ENCODE measurements at regions not wholly inside any gene's neighbourhood (a gene's known extent, or its start where the extent isn't known, plus 50 kb on each side); places are given as distances from the start of the nearest gene placed in this dataset.
A peak's percentile ranks its signal among the peaks of the same experiment; 100 is the strongest.

- DNase-seq (ENCODE audit: low read depth, low spot score) = no peak
These were observed 535.1 kb downstream of the UTRN start for GRCh38 chr6:144820270-144820669.

DNA sequence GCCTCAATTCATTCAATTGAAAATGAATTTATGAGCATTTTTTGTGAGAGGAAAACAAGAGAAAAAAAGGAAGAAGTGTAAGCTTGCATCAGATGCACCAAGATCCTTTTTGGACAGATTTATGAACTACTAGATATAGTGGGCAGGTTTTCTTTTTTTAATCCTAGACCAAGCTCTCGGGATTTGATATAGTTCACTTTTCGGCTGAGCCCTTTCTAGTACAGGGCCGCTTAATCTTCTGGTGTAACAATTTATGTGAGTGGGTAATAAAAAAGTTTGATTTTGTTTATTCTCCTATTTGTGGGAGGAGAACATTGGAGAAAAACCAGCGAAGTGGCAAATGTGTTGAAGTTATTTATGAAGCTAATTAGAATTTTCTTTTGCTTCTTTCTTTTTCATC, 538.0 kb downstream of the UTRN start:
- DNase-seq (ENCODE audit: low read depth, low spot score) = no peak

DNA sequence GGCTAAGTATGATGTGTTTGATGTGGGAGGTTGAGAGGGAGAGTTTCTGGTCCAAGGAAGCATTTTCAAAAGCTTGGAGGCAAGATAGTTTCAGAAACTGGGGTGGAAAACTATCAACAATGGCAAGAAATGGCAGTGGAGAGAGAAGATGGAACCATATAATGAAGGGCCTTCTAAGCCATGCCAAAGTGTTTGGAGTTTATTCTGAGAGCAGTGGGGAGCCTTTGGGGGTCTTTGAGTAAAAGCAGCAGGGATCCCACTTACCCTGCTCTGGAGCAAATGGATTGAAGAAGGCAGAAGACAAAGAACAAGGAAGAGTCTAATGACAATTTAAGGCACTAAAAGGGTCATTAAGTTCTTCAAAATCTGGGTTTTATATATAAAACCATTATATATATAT, 538.9 kb downstream of the UTRN start:
- no peak for DNase-seq (ENCODE audit: low read depth, low spot score)

GRCh38 chr6:144834426-144835038, 549.4 kb downstream of the UTRN start:
- DNase-seq (ENCODE audit: low read depth, low spot score) = no peak

DNA sequence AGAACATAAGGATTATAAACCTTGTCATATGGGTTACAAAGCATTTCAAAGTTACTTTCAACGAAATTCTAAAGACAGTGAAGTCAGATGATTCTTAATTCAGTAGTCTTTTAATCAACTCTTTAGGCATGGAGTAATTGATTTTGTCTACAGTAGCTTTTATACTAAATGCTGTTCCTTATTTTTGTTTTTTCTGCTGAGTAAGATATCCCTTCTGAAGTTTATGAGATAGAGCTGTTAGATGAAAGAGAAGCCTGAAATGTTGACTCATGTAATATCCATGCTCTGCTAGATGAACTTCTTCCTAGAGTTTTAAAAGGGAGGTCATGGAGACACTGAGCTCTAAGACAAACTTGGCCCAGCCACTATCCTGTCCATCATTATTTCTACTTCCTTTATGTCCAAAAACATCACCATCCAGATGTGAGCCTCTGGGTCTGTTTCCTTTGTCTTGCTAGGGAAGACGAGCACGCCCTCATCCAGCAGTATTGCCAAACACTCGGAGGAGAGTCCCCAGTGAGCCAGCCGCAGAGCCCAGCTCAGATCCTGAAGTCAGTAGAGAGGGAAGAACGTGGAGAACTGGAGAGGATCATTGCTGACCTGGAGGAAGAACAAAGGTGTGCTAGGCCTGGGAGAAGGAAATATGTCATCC, 550.3 kb downstream of the UTRN start:
- no peak for DNase-seq (ENCODE audit: low read depth, low spot score)

DNA sequence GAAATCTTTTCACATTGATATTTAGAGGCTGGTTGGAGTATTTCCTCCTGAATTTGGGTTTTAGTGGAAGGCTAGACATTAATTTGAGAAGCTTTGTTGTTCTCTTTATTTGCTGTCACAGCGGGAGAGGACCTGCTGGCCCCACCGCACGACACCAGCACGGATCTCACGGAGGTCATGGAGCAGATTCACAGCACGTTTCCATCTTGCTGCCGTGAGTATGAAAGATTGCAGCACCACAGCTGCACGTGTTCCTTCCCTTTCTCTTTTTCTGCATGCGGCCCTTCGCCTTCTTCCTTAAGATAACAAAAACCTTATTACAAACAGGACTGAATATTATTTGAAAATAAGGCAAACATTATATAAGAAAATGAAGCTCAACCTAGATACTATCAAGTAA, 555.5 kb downstream of the UTRN start:
- no peak for DNase-seq (ENCODE audit: low read depth, low spot score)

DNA sequence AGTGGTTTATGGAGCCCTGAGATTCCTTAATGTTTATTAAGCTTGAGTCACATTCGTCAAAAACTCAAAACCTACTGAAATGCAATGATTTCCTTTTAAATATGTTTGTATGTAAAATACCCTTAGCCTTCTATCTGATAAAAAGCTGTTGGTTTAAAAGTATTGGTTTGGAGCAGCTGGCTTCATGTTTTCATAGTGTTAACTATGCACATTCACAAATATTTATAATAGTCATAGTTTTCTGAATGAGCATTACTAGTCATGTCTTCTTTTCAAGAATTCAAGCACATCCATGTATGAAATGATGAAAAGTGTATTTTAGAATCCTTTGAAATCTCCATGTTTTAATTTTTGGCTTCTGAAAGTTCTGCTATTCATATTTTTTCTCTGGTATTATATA, 558.6 kb downstream of the UTRN start:
- no peak for DNase-seq (ENCODE audit: low read depth, low spot score)

DNA sequence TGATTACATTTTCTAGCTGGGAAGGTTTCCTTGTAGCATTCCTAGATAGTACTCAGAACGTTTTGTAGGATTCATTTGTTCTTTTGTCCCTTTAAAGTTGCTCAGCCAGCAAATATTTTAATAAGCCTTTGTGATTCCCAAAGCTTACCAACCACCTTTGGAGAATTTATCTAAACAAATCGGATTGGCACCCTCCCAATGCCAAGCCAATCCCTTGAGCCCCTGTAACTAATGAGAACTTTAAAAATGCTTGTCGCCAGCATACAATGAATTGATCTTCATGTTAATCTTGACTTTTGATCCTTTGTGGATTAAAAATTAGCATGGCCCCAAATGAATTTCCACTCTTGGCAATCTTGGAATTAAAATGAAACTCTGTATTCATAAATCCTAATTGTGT, 559.5 kb downstream of the UTRN start:
- peak; percentile 15 for DNase-seq (ENCODE audit: low read depth, low spot score)

- no peak for DNase-seq (ENCODE audit: low read depth, low spot score)
These were observed 560.1 kb downstream of the UTRN start for GRCh38 chr6:144845186-144845585.

DNA sequence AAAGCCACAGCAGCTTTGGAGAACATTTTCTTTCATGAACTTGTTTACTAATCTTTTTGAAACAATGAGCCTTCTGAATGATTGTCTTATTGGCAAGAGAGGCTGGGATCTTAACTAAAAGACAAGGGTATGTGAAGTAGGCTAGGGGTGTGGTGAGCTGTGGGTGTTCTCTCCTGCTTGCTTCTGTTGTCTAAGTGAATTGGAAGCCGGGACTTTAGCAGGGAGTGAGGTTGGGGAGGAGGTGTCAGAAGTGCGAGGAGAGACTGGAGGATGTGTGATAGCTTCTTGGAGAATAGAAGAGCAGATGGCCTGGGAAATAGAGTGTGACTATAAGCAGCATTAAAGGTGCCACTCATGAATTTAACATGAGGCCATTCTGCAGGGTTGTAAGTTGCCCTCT, 562.8 kb downstream of the UTRN start:
- DNase-seq (ENCODE audit: low read depth, low spot score) = no peak

DNA sequence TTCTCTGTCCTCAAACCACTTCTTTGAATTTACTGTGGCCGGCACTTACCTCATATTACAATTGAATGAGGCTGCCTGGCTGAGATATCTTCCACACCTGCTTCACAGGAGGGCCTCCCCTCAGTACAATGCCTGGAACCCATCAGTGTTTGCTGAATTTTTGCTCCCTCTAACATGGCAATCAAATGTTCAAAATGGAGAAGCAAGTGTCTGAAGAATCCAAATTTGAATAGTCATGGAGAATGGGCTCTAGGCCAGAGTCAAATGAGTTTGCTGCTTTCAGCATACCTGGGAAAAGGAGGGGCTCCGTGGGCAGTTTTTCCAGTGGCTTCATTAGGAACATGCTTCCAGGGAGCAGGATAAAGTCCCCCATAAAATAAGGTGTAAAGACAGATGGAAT, 564.8 kb downstream of the UTRN start:
- no peak for DNase-seq (ENCODE audit: low read depth, low spot score)

- no peak for DNase-seq (ENCODE audit: low read depth, low spot score)
These were observed 568.5 kb downstream of the UTRN start for GRCh38 chr6:144853603-144854002.

- DNase-seq (ENCODE audit: low read depth, low spot score) = no peak
These were observed 569.5 kb downstream of the UTRN start for GRCh38 chr6:144854654-144855053.

DNA sequence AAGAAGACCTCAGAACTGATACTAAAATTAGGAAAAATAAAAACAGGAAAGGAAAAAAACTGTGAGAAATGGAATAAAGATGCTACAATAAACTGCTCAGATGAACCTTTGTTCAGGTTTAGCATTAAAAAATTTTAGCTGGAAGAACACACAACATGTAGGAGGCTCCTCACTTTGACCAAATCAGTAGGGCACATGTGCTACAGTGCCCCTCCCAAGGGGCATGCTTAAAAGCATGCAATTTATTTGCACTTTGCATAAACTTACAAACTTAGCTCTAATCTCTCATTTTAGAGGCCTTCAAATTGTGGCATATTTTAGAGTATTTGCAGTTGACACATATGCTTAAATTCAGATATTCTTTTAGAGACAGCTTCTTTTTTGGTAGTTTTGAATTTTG, 570.2 kb downstream of the UTRN start:
- DNase-seq (ENCODE audit: low read depth, low spot score) = no peak

DNA sequence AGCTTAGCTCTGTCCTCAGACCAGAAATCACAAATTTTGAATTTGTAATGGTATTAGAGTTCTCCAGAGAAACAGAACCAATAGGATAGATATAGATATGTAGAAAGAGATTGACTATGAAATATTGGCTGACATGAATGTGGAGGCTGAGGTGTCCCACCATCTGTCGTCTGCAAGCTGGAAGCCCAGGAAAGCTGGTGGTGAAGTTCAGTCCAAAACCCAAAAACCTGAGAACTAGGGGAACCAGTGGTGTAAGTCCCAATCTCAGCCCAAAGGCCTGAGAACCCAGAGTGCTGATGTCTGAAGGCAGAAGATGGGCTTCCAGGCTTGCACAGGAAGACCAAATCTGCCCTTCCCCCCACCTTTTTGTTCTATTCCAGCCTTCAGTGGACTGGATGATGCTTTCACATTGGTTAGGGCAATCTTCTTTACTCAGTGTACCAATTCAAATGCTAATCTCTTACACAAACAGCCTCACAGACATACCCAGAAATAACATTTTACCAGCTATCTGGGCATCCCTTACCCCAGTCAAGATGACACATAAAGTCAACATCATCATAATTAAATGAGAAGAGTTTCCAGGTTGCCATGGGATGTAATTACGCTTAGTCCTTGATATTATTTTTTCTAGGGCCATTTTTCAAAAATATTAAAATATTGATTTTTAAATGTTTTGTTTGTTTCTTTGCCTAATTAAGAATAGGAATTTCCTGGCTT, 570.8 kb downstream of the UTRN start:
- no peak for DNase-seq (ENCODE audit: low read depth, low spot score)

- DNase-seq (ENCODE audit: low read depth, low spot score) = no peak
These were observed 571.5 kb downstream of the UTRN start for GRCh38 chr6:144856622-144857021.

DNA sequence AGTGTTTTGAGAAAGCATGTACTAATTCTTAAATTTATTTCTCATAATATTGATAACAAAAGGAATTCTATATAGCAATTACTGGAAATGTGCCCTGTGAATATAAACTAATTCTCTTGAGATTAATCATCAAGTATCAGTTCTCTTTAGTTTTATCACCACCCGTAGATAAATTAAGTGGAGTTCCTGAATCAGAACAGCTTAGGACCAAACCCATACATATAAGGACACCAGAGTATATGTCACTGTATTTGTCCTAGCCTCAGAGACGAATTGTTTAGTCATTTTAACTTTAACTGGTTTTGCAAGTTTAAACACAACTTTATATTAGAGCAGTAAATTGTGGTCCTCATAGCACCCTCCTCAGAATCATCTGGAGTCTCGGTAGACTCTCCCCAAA, 572.0 kb downstream of the UTRN start:
- no peak for DNase-seq (ENCODE audit: low read depth, low spot score)

DNA sequence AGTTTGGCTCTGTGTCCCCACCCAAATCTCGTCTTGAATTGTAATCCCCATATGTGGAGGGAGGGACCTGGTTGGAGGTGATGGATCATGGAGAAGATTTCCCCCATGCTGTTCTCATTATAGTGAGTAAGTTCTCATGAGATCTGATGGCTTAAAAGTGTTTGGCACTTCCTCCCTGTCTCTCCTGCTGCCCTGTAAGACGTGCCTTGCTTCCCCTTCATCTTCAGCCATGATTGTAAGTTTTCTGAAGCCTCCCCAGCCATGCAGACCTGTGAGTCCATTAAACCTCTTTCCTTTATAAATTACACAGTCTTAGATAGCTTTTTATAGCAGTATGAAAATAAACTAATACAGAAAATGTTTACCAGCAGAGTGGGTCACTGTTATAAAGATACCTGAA, 577.6 kb downstream of the UTRN start:
- no peak for DNase-seq (ENCODE audit: low read depth, low spot score)

DNA sequence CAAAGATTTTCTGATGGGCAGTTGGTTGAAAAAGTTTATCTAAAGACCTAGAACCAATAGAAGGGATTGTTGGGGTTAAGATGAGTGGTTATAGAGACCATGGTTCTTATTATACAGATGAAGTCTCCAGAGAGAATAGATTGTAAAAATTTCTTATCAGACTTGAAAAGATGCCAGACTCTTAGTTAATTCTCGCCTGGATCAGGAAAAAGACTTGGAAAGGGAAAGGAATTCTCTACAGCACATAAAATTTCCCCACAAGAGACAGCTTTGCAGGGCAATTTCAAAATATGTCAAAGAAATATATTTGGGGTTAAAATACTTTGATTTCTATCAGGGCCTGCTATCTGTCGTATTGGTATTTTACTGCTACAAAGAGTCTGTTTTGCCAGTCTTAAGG, 582.6 kb downstream of the UTRN start:
- no peak for DNase-seq (ENCODE audit: low read depth, low spot score)

DNA sequence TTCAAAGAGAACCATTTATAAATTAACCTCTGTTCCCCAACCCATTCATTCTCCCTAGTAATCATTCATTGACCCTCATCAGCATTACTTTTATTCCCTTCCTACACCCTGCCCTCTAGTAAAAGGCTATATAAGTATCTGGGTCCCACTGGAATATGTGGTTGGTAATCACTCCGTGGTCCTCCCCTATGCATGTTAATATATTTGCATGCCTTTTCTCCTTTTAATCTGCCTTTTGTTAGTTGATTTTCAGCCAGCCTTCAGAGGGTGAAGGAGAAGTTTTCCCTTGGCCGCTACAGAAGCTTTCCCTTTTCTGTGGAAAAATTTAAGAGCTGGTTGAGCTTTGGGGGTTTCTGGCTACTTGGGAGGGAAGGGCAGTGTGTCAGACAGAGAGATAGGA, 585.6 kb downstream of the UTRN start:
- no peak for DNase-seq (ENCODE audit: low read depth, low spot score)

DNA sequence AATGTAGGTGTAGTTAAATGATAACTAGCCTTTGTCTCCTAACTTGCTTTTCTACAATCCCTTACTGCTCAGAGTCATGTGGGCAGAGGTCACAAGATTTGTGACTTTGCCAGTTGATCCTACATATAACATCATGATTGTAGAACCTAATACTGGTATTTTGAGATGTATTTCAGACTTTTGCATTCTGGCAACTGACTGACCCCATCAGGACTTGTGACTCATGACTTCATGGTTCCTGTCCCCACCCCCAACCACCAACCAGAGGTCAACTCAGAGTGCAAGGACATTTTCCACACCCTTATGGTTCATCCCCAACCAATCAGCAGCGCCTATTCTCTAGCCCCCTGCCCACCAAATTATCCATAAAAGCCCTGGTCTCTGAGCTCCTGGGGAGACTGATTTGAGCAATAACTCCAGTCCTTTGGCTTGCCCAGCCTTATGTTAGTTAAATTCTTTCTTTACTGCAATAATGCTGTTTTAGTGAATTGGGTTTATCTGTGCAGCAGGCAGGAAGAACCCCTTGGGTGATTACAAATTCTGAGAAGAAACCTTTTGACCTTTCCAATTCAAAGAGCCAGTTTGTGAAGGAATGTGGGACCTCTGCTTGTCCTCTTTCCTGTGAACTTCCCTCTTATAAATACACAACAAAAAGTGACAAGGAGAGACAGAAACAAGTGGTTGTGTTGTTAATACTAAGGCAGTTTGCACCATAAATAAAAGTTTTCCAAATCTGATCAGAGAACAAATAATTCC, 588.7 kb downstream of the UTRN start:
- no peak for DNase-seq (ENCODE audit: low read depth, low spot score)

DNA sequence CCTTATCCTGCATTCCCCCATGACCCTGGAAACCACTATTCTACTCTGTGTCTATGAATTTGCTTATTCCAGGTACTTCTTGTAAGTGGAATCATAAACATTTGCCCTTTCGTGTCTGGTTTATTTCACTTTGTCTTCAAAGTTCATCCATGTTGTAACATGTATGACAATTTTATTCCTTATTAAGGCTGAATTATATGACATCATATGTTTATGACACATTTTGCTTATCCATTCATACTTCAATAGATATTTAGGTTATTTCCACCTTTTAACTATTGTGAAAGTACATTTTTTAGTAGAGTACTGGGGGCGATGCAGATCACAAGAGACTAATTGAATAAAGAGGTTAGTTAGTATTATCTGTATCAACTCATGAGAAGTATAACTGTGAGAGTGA, 591.6 kb downstream of the UTRN start:
- no peak for DNase-seq (ENCODE audit: low read depth, low spot score)

DNA sequence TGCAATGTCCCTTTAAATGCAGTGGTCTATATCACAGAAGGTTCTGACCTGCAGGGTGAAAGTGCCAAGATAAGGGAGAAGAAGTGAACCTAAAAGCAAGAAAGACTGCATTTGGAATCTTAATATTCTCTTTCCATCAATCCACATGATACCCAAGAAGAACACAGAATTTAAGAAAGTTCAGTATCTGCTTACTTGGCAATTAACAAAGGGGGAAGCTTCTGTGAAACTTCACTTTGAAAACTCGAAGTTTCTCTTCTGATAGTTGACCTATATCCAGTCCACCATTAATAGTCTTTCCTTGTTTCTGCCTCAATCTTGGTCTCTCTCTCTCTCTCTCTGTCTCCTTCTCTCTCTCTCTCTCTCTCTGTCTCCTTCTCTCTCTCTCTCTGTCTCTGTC, 592.0 kb downstream of the UTRN start:
- no peak for DNase-seq (ENCODE audit: low read depth, low spot score)

Data from astrocyte of the hippocampus (primary cell).